MM.1S (cell line): ENCODE measurements at regions not wholly inside any gene's neighbourhood (a gene's known extent, or its start where the extent isn't known, plus 50 kb on each side); places are given as distances from the start of the nearest gene placed in this dataset.

Experiments
- DNase-seq: peaks from one replicate; pipeline ENCODE4 v3.0.0-alpha.2; 2015
- H2AFZ ChIP-seq: fragments of 300-600 bp; sonication (generic); 2 replicates; pipeline ENCODE4 v1.6.0; 2016; ENCODE audit warnings: antibody characterized with exemption, low read length
- H3F3A ChIP-seq: fragments of 300-600 bp; sonication (generic); 2 replicates; pipeline ENCODE4 v1.6.1; 2016; ENCODE audit warnings: mild to moderate bottlenecking, antibody characterized with exemption, low read length, moderate library complexity, mixed read lengths; ENCODE audit not compliant: insufficient read depth
- H3K27ac ChIP-seq: fragments of 300-600 bp; sonication (generic); 2 replicates; pipeline ENCODE4 v1.5.1; 2016; ENCODE audit warnings: mild to moderate bottlenecking, low read length
- H3K27me3 ChIP-seq: fragments of 300-600 bp; sonication (generic); replicated peaks from 2 replicates; pipeline ENCODE4 v1.6.0; 2016; ENCODE audit warnings: low read length; ENCODE audit not compliant: insufficient read depth
- H3K36me3 ChIP-seq: fragments of 300-600 bp; sonication (generic); replicated peaks from 2 replicates; pipeline ENCODE4 v1.6.1; 2016; ENCODE audit warnings: mild to moderate bottlenecking, low read length, mixed read lengths; ENCODE audit not compliant: insufficient read depth
- H3K4me1 ChIP-seq: fragments of 300-600 bp; sonication (generic); 2 replicates; pipeline ENCODE4 v1.6.1; 2016; ENCODE audit warnings: low read length, mixed read lengths
- H3K4me2 ChIP-seq: fragments of 300-600 bp; sonication (generic); 2 replicates; pipeline ENCODE4 v1.6.0; 2016; ENCODE audit warnings: low read depth, low read length
- H3K4me3 ChIP-seq: fragments of 300-600 bp; sonication (generic); 2 replicates; pipeline ENCODE4 v1.5.1; 2016; ENCODE audit warnings: low read length, mixed read lengths
- H3K79me2 ChIP-seq: fragments of 300-600 bp; sonication (generic); 2 replicates; pipeline ENCODE4 v1.6.1; 2016; ENCODE audit warnings: mixed run types, low read length, mixed read lengths
- H3K9ac ChIP-seq: fragments of 300-600 bp; sonication (generic); 2 replicates; pipeline ENCODE4 v1.6.1; 2016; ENCODE audit warnings: low read length, mixed read lengths
- H3K9me2 ChIP-seq: fragments of 300-600 bp; sonication (generic); replicated peaks from 2 replicates; pipeline ENCODE4 v1.6.1; 2016; ENCODE audit warnings: mild to moderate bottlenecking, low read length, mixed read lengths; ENCODE audit not compliant: insufficient read depth
- H3K9me3 ChIP-seq: fragments of 300-600 bp; sonication (generic); replicated peaks from 2 replicates; pipeline ENCODE4 v1.6.1; 2016; ENCODE audit warnings: mild to moderate bottlenecking, low read length, mixed read lengths; ENCODE audit not compliant: insufficient read depth
- H4K20me1 ChIP-seq: fragments of 300-600 bp; sonication (generic); 2 replicates; pipeline ENCODE4 v1.6.1; 2016; ENCODE audit warnings: mild to moderate bottlenecking, low read length, moderate library complexity, mixed read lengths; ENCODE audit not compliant: insufficient read depth
- EZH2 ChIP-seq: fragments of 300-600 bp; sonication (generic); optimal IDR thresholded peaks from 2 replicates; pipeline ENCODE3; 2017; ENCODE audit warnings: low read depth, mild to moderate bottlenecking, antibody characterized with exemption, low read length, mixed read lengths
- EZH2phosphoT487 ChIP-seq: fragments of 300-600 bp; sonication (generic); IDR thresholded peaks from 2 replicates; pipeline ENCODE4 v1.6.1; 2018; ENCODE audit warnings: antibody characterized with exemption, low read length
- TF ChIP-seq, protein P1 (sequence below): fragments of 300-600 bp; sonication (generic); IDR thresholded peaks from 2 replicates; pipeline ENCODE4 v1.5.1; 2016; ENCODE audit warnings: antibody characterized with exemption, low read length, mixed read lengths

- DNase-seq: no peak
- no peaks in the 10 kb centered on the region for H4K20me1 ChIP-seq
- no peaks in the 10 kb centered on the region for H3K27me3 ChIP-seq
- H3K36me3 ChIP-seq: no peaks in the 10 kb centered on the region
- no peaks in the 10 kb centered on the region for H3K9me2 ChIP-seq
- H3K79me2 ChIP-seq: no peaks in the 10 kb centered on the region
- H3F3A ChIP-seq: no peaks in the 10 kb centered on the region
- H3K27ac ChIP-seq: no peak overlapping the region
- no peak overlapping the region for H3K9ac ChIP-seq
- no peaks in the 10 kb centered on the region for H3K9me3 ChIP-seq
- H3K4me2 ChIP-seq: no peak overlapping the region
- no peak overlapping the region for H3K4me3 ChIP-seq
- H2AFZ ChIP-seq: no peak overlapping the region
- no peaks in the 10 kb centered on the region for H3K4me1 ChIP-seq
- TF ChIP-seq EZH2phosphoT487: no peak
- TF ChIP-seq, protein P1, sequence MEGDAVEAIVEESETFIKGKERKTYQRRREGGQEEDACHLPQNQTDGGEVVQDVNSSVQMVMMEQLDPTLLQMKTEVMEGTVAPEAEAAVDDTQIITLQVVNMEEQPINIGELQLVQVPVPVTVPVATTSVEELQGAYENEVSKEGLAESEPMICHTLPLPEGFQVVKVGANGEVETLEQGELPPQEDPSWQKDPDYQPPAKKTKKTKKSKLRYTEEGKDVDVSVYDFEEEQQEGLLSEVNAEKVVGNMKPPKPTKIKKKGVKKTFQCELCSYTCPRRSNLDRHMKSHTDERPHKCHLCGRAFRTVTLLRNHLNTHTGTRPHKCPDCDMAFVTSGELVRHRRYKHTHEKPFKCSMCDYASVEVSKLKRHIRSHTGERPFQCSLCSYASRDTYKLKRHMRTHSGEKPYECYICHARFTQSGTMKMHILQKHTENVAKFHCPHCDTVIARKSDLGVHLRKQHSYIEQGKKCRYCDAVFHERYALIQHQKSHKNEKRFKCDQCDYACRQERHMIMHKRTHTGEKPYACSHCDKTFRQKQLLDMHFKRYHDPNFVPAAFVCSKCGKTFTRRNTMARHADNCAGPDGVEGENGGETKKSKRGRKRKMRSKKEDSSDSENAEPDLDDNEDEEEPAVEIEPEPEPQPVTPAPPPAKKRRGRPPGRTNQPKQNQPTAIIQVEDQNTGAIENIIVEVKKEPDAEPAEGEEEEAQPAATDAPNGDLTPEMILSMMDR: no peak
- TF ChIP-seq EZH2: no peak
These were observed 339.8 kb downstream of the CDH19 start for GRCh38 chr18:66264130-66264529.

GRCh38 chr18:66254121-66254520 is 349.8 kb downstream of the CDH19 start:
- no peak overlapping the region for H3K4me3 ChIP-seq
- H3K27me3 ChIP-seq: no peaks in the 10 kb centered on the region
- no peaks in the 10 kb centered on the region for H3K36me3 ChIP-seq
- H3K4me2 ChIP-seq: no peak overlapping the region
- H3F3A ChIP-seq: no peaks in the 10 kb centered on the region
- no peak for DNase-seq
- H3K4me1 ChIP-seq: no peaks in the 10 kb centered on the region
- TF ChIP-seq EZH2phosphoT487: no peak
- no peak for TF ChIP-seq EZH2
- TF ChIP-seq, protein P1: no peak
- no peaks in the 10 kb centered on the region for H3K9me2 ChIP-seq
- no peak overlapping the region for H3K27ac ChIP-seq
- no peaks in the 10 kb centered on the region for H4K20me1 ChIP-seq
- no peak overlapping the region for H2AFZ ChIP-seq
- H3K9me3 ChIP-seq: no peaks in the 10 kb centered on the region
- H3K9ac ChIP-seq: no peak overlapping the region
- no peaks in the 10 kb centered on the region for H3K79me2 ChIP-seq

DNA sequence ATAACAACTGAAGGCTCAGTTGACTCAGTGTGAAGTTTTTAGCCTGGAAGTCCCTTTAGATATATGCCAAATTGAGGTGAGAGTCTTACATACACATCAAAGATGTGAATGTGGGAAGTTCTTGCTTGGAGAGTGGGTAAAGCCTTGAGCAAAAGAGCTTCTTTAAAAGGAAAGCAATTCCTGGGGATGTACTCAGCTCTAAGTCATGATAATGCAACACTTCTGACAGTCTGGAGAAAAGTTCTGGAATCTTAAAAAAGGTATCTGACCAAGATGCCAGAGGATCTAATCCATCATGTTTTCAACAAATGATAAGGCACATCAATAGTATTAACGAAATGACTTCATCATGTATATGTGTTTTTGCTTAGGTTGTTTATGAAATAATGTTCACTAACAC is 351.2 kb downstream of the CDH19 start:
- Histone ChIP-seq H3K4me3 (no peak overlapping the region), H3K79me2 (no peaks in the 10 kb centered on the region), H3K9me3 (no peaks in the 10 kb centered on the region), H3F3A (no peaks in the 10 kb centered on the region), H3K4me2 (no peak overlapping the region), H2AFZ (no peak overlapping the region), H3K36me3 (no peaks in the 10 kb centered on the region), H3K4me1 (no peaks in the 10 kb centered on the region), H3K9me2 (no peaks in the 10 kb centered on the region), H3K27me3 (no peaks in the 10 kb centered on the region), H3K9ac (no peak overlapping the region), H3K27ac (no peak overlapping the region), H4K20me1 (no peaks in the 10 kb centered on the region)
- no peak for DNase-seq
- TF ChIP-seq, protein P1: no peak
- TF ChIP-seq EZH2 (no peak), EZH2phosphoT487 (no peak)
